Neuronal stem cell (in vitro differentiated cells): ENCODE measurements at regions not wholly inside any gene's neighbourhood (a gene's known extent, or its start where the extent isn't known, plus 50 kb on each side); places are given as distances from the start of the nearest gene placed in this dataset.

Experiments used
- DNase-seq: peaks from one replicate; pipeline ENCODE4 v3.0.0-alpha.2; 2013; ENCODE audit warnings: low spot score
- H2AFZ ChIP-seq: one replicate; pipeline ENCODE4 v1.6.1; 2013; ENCODE audit warnings: mild to moderate bottlenecking, low read length, inconsistent platforms
- H2AK5ac ChIP-seq: 2 replicates; pipeline ENCODE4 v1.6.1; 2013; ENCODE audit warnings: low read depth, mild to moderate bottlenecking, inconsistent platforms, low read length, moderate library complexity, mixed read lengths
- H2BK120ac ChIP-seq: 2 replicates; pipeline ENCODE4 v1.6.1; 2013; ENCODE audit warnings: low read depth, mild to moderate bottlenecking, inconsistent platforms, low read length, moderate library complexity, mixed read lengths
- H2BK12ac ChIP-seq: one replicate; pipeline ENCODE4 v1.6.1; 2013; ENCODE audit warnings: low read length, inconsistent platforms
- H2BK15ac ChIP-seq: 2 replicates; pipeline ENCODE4 v1.6.1; 2013; ENCODE audit warnings: mild to moderate bottlenecking, low read length, inconsistent platforms, mixed read lengths
- H2BK5ac ChIP-seq: one replicate; pipeline ENCODE4 v1.6.1; 2013; ENCODE audit warnings: inconsistent platforms, mild to moderate bottlenecking, low read length, moderate library complexity
- H3K14ac ChIP-seq: one replicate; pipeline ENCODE4 v1.6.1; 2013; ENCODE audit warnings: low read length, inconsistent platforms
- H3K18ac ChIP-seq: 2 replicates; pipeline ENCODE4 v1.6.1; 2013; ENCODE audit warnings: low read length, inconsistent platforms
- H3K23ac ChIP-seq: 2 replicates; pipeline ENCODE4 v1.6.1; 2013; ENCODE audit warnings: low read depth, mild to moderate bottlenecking, mixed read lengths, low read length, inconsistent platforms; ENCODE audit not compliant: poor library complexity
- H3K27ac ChIP-seq: replicated peaks from 3 replicates; pipeline ENCODE4 v1.5.1; 2013; ENCODE audit warnings: low read length, inconsistent platforms
- H3K27me3 ChIP-seq, 3 experiments: 2 replicates each; pipeline ENCODE4 v1.6.1; 2013; ENCODE audit warnings: low read length in 3 of 3, mild to moderate bottlenecking in 2 of 3, inconsistent platforms in 1 of 3, low read depth in 1 of 3, mixed read lengths in 1 of 3, moderate library complexity in 1 of 3; ENCODE audit not compliant: control insufficient read depth in 3 of 3, insufficient read depth in 3 of 3
- H3K36me3 ChIP-seq, 2 donors: replicated peaks in 1 of 2; 2 replicates each; pipeline ENCODE4 v1.6.1; 2013; ENCODE audit warnings: low read length in 2 of 2; ENCODE audit not compliant: control insufficient read depth in 2 of 2, insufficient read depth in 2 of 2
- H3K4ac ChIP-seq: 2 replicates; pipeline ENCODE4 v1.6.1; 2013; ENCODE audit warnings: inconsistent platforms, mild to moderate bottlenecking, low read length, moderate library complexity
- H3K4me1 ChIP-seq, 2 donors: 1 replicate in 1 of 2; 2 replicates in 1 of 2; pipeline ENCODE4 v1.6.1; 2013; ENCODE audit warnings: low read length in 2 of 2, low read depth in 1 of 2; ENCODE audit not compliant: control insufficient read depth in 2 of 2, insufficient read depth in 1 of 2
- H3K4me2 ChIP-seq: one replicate; pipeline ENCODE4 v1.6.1; 2013; ENCODE audit warnings: mild to moderate bottlenecking, low read length, inconsistent platforms; ENCODE audit not compliant: insufficient read depth, poor library complexity, severe bottlenecking
- H3K4me3 ChIP-seq, 2 donors: 2 replicates each; pipeline ENCODE4 v1.5.1; 2013; ENCODE audit warnings: low read length in 2 of 2, mild to moderate bottlenecking in 2 of 2, inconsistent platforms in 1 of 2, moderate library complexity in 1 of 2
- H3K79me1 ChIP-seq: one replicate; pipeline ENCODE4 v1.6.1; 2013; ENCODE audit warnings: low read depth, mild to moderate bottlenecking, inconsistent platforms, low read length, moderate library complexity
- H3K9ac ChIP-seq: one replicate; pipeline ENCODE4 v1.6.1; 2013; ENCODE audit warnings: mild to moderate bottlenecking, low read depth, low read length, inconsistent platforms; ENCODE audit not compliant: poor library complexity
- H3K9me3 ChIP-seq, 2 donors: replicated peaks in 1 of 2; 2 replicates each; pipeline versions ENCODE3 to v1.6.1; 2013; ENCODE audit warnings: low read length in 2 of 2, mild to moderate bottlenecking in 2 of 2, inconsistent platforms in 1 of 2, low read depth in 1 of 2, mixed read lengths in 1 of 2, moderate library complexity in 1 of 2; ENCODE audit not compliant: control insufficient read depth in 2 of 2, insufficient read depth in 1 of 2
- H4K8ac ChIP-seq: one replicate; pipeline ENCODE4 v1.6.1; 2013; ENCODE audit warnings: low read depth, mild to moderate bottlenecking, inconsistent platforms, low read length, moderate library complexity
- H4K91ac ChIP-seq: one replicate; pipeline ENCODE4 v1.6.1; 2013; ENCODE audit warnings: low read length, low read depth, mild to moderate bottlenecking, inconsistent platforms; ENCODE audit not compliant: poor library complexity
- WGBS, 2 donors: extraction: QIAGEN DNeasy Blood & Tissue Kit; methylation state at CpG; one replicate each; pipeline ENCODE4 v1.1.7; 2013; ENCODE audit warnings: missing lambda C conversion rate in 2 of 2, mixed read lengths in 1 of 2; ENCODE audit not compliant: insufficient read length in 2 of 2, insufficient replicate concordance in 1 of 2; ENCODE audit errors: extremely low coverage in 2 of 2; 5-methylcytosine and 5-hydroxymethylcytosine counted together

DNA sequence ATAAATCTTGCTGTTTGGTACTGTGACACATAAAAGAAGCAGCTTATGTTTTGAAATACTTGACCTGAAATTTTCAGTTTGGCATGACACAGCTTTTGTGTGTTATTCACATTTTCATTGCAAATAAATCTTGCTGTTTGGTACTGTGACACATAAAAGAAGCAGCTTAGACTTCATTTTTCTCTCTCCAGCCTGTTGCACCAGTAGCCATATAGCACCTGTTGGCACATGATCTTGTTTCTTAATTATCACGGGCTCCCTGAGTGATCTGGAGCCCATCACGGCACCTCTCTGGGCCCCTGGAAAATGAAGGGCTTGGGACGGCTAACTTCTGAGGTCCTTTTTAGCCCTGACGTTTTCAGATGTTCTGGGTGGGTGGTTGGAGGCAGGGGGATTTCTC is 77.4 kb upstream of the SLCO3A1 start:
- no peak overlapping the region for H3K4ac ChIP-seq
- no peak overlapping the region for H2BK15ac ChIP-seq
- H3K4me2 ChIP-seq = no peak overlapping the region
- no peak overlapping the region for H3K27ac ChIP-seq
- no peaks in the 10 kb centered on the region for H3K79me1 ChIP-seq
- H3K23ac ChIP-seq = no peak overlapping the region
- no peaks in the 10 kb centered on the region for H3K27me3 ChIP-seq
- H3K18ac ChIP-seq = no peak overlapping the region
- no peak overlapping the region for H2BK12ac ChIP-seq
- H3K4me3 ChIP-seq = no peak overlapping the region
- H4K8ac ChIP-seq = no peak overlapping the region
- H4K91ac ChIP-seq = no peak overlapping the region
- H3K9ac ChIP-seq = no peak overlapping the region
- DNase-seq = no peak
- H3K4me1 ChIP-seq = no peaks in the 10 kb centered on the region
- H2AK5ac ChIP-seq = no peak overlapping the region
- H2BK5ac ChIP-seq = no peak overlapping the region
- no peak overlapping the region for H3K14ac ChIP-seq
- WGBS, 2 donors = no CpG with 5 or more reads among the region's 4 CpGs
- H2BK120ac ChIP-seq = no peak overlapping the region
- H3K36me3 ChIP-seq = no peaks in the 10 kb centered on the region
- H3K9me3 ChIP-seq = no peaks in the 10 kb centered on the region
- no peak overlapping the region for H2AFZ ChIP-seq

DNA sequence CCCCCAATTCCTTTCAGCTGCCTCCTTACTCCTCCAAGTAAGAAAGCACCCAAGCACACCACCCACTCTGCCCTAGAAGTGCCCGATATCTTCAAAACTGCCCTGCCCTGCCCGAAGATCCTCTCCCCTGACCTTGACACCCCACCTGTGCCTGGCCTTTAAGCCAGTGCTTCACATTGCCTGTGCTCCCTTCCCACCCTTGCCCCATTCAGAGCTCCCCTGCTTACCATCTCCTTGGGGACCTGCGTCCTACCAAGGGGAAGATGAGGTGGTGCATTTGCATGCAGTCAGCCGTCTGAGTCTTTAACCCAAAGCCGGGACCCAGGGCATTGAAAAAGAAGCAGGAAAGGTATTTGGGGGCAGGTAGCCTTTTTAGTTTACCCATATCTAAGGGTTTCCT is 73.5 kb upstream of the SLCO3A1 start:
- Histone ChIP-seq H3K9ac (no peak overlapping the region), H2AFZ (no peak overlapping the region), H3K23ac (no peak overlapping the region), H3K9me3 (no peaks in the 10 kb centered on the region), H4K91ac (no peak overlapping the region), H2BK5ac (no peak overlapping the region), H3K36me3 (no peaks in the 10 kb centered on the region), H3K4me1 (no peaks in the 10 kb centered on the region), H2BK12ac (no peak overlapping the region), H3K27ac (no peak overlapping the region), H4K8ac (no peak overlapping the region), H3K14ac (no peak overlapping the region), H3K18ac (no peak overlapping the region), H3K27me3 (no peaks in the 10 kb centered on the region), H2AK5ac (no peak overlapping the region), H3K4ac (no peak overlapping the region), H2BK120ac (no peak overlapping the region), H2BK15ac (no peak overlapping the region), H3K4me2 (no peak overlapping the region), H3K79me1 (no peaks in the 10 kb centered on the region), H3K4me3 (no peak overlapping the region)
- WGBS, 2 donors = no CpG with 5 or more reads among the region's 5 CpGs
- DNase-seq = no peak

DNA sequence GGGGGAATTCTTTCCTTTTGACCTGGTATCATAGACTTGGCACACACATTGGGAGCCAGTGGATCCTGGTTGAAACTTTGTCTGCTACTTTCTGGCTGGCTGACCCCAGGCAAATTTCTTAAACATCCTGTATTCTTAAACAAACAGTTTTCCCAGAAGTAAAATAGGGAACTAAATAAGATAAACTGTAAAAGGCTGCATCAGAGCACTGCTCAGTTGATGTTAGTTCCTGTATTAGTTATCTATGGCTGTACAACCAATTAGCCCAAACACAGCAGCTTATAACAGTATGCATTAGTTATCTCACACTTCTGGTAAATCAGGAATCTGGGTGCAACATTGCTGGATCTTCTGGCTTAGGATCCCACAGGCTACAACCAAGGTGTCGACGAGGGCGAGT is 73.1 kb upstream of the SLCO3A1 start:
- Histone ChIP-seq H3K79me1 (no peaks in the 10 kb centered on the region), H3K27ac (no peak overlapping the region), H3K4ac (no peak overlapping the region), H2BK5ac (no peak overlapping the region), H3K4me2 (no peak overlapping the region), H2AFZ (no peak overlapping the region), H3K4me1 (no peaks in the 10 kb centered on the region), H3K27me3 (no peaks in the 10 kb centered on the region), H2BK15ac (no peak overlapping the region), H2BK120ac (no peak overlapping the region), H3K4me3 (no peak overlapping the region), H3K9me3 (no peaks in the 10 kb centered on the region), H3K36me3 (no peaks in the 10 kb centered on the region), H3K23ac (no peak overlapping the region), H4K8ac (no peak overlapping the region), H3K9ac (no peak overlapping the region), H4K91ac (no peak overlapping the region), H2BK12ac (no peak overlapping the region), H3K14ac (no peak overlapping the region), H2AK5ac (no peak overlapping the region), H3K18ac (no peak overlapping the region)
- WGBS, 2 donors = no CpG with 5 or more reads among the region's 3 CpGs
- no peak for DNase-seq

DNA sequence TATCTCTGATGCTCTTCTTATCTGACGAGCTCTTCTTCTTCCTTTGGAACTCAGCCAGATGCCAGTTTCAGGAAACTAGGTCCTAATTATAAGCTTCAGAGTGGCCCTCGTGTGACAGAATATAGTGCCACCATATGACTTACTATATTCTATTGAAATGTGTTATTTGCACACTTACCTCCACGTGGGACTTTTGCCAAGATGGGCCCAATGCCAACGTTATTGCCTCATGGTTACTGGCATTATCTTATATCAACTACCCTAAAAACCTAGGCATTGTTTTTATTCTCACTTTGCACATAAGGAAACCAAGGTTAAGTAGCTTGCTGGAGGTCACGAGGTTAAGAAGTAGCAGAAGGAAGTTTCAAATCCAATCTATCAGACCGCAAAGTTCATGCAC is 71.3 kb upstream of the SLCO3A1 start:
- no peak overlapping the region for H3K23ac ChIP-seq
- no peak overlapping the region for H2AK5ac ChIP-seq
- no peaks in the 10 kb centered on the region for H3K4me1 ChIP-seq
- no peak overlapping the region for H4K8ac ChIP-seq
- H4K91ac ChIP-seq = no peak overlapping the region
- H3K27me3 ChIP-seq = no peaks in the 10 kb centered on the region
- H2BK15ac ChIP-seq = no peak overlapping the region
- no peaks in the 10 kb centered on the region for H3K36me3 ChIP-seq
- DNase-seq = no peak
- H2AFZ ChIP-seq = no peak overlapping the region
- no peak overlapping the region for H3K4me3 ChIP-seq
- no peak overlapping the region for H2BK120ac ChIP-seq
- no peak overlapping the region for H2BK12ac ChIP-seq
- H3K4ac ChIP-seq = no peak overlapping the region
- no CpG with 5 or more reads among the region's 6 CpGs for WGBS, 2 donors
- H3K9ac ChIP-seq = no peak overlapping the region
- H3K9me3 ChIP-seq = no peaks in the 10 kb centered on the region
- no peaks in the 10 kb centered on the region for H3K79me1 ChIP-seq
- no peak overlapping the region for H2BK5ac ChIP-seq
- no peak overlapping the region for H3K4me2 ChIP-seq
- H3K18ac ChIP-seq = no peak overlapping the region
- no peak overlapping the region for H3K27ac ChIP-seq
- H3K14ac ChIP-seq = no peak overlapping the region
